Hematopoietic multipotent progenitor cell treated with erythropoietin and hydrocortisone succinate and interleukin-3 and kit ligand, for 15 days (in vitro differentiated cells): ENCODE measurements at regions not wholly inside any gene's neighbourhood (a gene's known extent, or its start where the extent isn't known, plus 50 kb on each side); places are given as distances from the start of the nearest gene placed in this dataset.
"Not testable (repeated sequence)": the region's sequence is repeated elsewhere in the genome, so short reads cannot be mapped to it uniquely, and the experiment has no call there.

Experiments used
- DNase-seq: peaks from one replicate; pipeline ENCODE4 v3.0.0-alpha.2; 2015; ENCODE audit warnings: low spot score

DNA sequence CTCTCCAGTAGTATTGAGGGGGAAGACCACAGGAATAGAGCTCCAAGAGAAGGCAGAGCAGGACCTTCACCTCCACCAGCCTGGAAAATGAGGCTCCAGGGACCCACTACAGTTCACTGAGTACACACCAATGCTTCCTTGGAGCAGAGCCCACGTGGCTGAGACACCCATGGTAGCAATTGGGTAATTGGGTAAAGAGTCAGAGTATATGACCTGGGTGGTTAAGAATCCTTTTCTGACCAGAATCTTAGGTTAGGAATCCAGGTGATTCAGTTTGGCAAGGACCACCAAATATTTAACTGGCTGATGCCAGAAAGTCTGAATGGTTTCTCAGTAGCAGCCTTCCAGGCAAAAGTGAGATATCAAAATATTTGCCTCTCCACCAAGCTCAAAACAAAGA is 107.7 kb downstream of the MDH1 start:
- DNase-seq, result no peak

DNA sequence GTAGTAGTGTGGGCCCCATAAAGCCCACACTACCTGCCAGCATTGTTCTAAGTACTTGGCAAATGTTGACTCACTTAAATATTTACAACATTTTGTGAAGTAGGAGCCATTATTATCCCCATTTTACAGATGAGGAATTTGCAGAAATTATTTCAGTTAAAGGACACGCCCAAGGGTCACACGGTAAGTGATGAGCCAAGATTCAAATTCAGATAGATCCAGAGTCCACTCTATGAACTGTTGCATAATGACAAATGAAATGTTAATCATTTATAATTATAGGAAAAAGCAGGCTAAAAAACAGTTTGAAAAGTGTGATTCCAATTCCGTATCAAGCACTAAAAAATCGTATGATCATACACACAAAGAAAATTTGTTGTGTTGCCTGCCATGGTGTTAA is 108.4 kb downstream of the MDH1 start:
- no peak for DNase-seq

DNA sequence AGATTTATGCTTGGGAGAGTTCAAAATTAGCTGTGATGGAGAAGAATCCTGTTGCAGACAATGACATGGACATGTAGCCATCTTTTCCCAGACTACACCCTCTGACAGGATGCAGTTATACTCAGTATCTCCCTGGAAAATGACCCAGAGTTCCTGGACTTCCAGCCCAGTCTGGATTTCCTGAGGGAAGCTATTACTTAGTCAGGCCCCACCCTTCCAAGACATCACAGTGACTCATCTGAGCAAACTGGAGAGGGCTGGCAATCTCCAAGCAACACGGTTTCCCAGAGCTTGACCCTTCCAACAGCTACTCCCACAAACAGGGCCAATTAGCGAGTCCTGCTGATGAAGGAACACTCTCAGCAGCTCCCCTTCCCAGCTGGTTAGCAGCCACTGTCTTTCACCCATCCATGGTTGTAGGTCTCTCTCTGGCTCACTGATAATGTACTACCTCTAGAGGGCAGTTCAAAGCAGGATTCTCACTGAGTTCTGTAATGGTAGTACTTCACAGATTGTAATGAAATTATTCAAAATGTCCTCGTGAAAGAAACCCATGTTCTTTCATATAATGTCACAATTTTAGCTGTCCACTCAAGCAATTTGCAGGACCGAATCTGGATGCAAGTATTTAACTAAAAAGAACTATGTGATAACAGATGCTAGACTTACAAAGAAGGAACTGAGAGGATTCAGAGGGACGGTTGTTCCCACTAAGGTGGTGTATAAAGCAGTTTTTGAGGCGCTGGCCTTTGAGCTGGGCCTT is 110.2 kb downstream of the MDH1 start:
- no peak for DNase-seq

DNA sequence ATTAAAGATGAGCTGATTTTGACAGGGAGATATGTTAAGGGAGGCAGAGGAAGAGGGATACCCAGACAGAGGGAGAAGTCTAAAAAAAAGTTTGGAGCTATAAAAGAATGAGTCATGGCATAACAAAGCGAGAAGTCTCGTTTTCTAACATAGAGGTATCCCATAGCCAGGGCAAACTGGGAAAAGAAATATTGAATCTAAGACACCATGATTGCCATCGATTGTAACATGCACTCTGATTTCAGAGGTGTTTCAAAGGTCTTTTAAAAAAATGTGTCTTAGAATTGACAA is 110.7 kb downstream of the MDH1 start:
- DNase-seq, result no peak

DNA sequence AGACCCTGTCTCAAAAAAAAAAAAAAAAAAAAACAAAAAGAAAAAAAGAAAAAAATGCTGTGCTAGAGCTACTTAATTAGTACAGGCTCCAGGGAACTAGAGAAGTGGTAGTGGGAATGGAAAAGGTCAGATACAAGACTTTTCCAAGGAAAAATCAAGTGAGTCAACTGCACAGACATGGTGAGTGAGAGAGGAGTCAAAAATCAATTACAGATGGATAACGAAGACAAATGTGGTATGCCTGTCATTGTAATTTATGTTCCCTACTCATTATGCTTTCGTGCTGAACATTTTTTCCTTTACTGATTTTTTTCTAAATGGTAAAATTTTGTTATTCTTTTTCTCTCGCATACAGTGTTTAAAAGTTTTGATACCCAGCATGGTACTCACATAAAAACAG is 111.5 kb downstream of the MDH1 start:
- no peak for DNase-seq

DNA sequence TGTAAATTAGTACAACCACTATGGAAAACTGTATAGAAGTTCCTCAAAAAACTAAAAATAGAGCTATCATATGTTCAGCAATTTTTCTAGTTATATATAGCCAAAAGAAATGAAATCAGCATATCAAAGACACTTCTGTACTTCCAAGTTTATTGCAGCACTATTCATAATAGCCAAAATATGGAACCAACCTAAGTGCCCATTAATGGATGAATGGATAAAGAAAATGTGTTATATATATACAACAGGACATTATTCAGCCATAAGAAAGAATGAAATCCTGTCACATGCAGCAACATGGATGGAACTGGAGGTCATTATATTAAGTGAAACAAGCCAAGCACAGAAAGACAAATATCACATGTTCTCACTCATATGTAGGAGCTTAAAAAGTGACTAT is 112.6 kb downstream of the MDH1 start:
- DNase-seq, result no peak

DNA sequence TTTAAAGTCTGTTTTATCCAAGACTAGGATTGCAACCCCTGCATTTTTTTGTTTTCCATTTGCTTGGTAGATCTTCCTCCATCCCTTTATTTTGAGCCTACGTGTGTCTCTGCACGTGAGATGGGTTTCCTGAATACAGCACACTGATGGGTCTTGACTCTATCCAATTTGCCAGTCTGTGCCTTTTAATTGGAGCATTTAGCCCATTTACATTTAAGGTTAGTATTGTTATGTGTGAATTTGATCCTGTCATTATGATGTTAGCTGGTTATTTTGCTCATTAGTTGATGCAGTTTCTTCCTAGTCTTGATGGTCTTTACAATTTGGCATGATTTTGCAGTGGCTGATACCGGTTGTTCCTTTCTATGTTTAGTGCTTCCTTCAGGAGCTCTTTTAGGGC is 117.3 kb downstream of the MDH1 start:
- DNase-seq, result not testable (repeated sequence)

DNA sequence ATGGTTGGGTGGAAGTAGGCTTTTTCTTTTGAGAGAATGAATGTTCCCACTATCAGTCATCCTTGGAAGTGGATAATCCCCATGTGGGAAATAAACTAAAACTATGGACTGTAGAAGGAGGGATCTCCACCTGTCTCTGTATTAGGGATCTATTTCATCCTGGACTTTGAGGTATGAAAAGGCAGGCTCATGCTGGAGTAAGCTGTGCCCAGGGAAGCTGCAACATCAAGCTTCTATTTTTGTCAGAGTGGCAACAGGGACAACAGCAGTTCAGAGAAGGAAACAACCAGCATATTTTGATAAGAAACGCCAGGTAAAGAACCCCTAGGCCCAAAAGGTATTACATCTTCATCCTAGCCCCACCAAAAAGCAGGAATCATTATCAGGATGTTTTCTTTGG is 122.0 kb downstream of the MDH1 start:
- no peak for DNase-seq

DNA sequence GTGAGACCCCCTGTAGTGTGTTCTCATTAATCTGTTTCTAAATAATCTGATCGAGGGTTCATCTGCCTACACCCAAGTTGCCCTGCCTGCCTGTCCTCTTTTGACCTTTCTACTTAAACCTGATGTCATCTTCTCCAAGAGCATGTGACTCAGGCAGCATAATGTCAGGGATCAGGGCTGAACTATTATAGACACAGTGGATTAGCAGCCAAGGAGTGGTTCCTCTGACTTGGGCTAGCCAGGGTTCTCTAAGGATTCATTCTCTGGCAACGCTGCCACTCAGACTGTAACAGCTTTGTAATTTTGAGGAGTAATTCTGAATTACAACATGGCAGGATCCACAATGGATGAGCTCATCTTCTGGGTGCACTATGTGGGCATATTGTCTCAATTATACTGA is 124.0 kb downstream of the MDH1 start:
- DNase-seq, result no peak

DNA sequence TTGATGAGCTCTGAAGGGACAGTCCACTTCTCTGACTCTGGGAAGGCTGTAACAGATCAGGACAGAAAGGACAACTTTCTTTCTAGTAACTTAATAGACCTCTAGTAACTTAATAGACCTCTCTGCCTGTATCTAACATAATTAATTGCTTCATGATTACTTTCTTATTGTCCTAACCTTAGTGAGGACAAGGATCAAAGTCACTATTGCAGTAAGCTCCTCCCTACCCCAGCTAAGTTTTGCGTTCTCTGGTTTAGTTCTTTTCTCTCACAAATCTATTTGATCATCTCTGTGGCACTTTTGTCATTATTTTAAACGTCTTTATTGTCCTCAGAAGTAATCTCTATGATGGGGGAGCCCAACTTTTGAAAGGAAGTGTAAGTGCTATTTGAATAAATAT is 125.5 kb upstream of the UGP2 start:
- no peak for DNase-seq

DNA sequence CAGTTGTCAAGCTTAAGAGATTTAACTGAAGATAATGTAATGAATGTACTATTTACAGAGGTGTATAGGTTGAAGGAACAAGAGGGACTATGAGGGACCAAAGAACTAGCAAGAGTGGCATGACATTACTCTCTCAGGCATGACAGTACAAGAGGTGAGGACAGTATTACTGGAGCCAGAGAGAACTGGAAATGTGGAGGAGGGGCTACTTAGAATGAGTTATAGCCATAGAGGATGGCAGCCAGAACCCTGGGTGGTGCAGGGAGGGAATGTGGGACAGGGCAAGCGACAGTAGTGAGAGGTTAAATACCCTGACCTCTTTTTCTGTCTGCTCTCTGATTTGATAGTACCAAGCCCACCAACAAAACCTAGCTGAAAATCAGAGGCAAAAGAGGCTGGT is 122.6 kb upstream of the UGP2 start:
- no peak for DNase-seq

DNA sequence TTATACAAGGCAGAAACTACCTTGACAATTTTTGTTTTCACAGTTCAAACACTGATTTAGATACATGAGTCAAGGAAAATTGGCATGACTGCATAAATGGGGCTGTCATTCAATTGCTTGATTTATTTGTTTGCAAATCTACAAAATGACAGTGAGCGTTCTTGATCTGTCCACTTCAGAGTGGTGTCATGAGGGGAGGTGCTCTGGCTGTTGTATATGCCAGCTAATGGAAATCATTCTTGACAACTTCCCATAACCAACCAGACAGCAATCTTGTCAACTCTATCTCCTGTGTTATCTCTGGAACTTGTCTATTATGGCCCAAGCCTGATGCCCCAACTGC is 120.6 kb upstream of the UGP2 start:
- DNase-seq, result no peak

DNA sequence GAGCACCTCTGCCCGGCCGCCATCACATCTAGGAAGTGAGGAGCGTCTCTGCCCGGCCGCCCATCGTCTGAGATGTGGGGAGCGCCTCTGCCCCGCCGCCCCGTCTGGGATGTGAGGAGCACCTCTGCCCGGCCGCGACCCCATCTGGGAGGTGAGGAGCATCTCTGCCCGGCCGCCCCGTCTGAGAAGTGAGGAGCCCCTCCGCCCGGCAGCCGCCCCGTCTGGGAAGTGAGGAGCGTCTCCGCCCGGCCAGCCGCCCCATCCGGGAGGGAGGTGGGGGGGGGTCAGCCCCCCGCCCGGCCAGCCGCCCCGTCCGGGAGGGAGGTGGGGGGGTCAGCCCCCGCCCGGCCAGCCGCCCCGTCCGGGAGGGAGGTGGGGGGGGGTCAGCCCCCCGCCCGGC is 119.4 kb upstream of the UGP2 start:
- DNase-seq, result not testable (repeated sequence)

DNA sequence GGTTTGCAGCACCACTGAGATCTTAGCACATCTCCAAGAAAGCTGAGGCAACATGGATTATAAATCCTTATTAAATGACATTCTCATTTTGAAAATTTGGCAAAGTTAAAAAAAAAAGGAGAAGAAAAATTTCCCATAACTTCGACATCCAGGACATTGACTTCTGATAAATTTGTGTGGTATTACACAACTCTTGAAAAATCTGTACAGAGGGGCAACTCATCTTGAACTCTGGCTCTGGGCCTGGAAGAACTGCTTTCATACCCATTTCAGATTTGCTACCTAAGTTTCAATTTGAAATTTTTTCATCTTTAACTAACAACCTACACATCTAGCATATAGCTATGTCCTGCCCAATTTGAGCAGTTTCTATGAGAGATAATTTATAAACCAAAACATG is 118.0 kb upstream of the UGP2 start:
- DNase-seq, result no peak

DNA sequence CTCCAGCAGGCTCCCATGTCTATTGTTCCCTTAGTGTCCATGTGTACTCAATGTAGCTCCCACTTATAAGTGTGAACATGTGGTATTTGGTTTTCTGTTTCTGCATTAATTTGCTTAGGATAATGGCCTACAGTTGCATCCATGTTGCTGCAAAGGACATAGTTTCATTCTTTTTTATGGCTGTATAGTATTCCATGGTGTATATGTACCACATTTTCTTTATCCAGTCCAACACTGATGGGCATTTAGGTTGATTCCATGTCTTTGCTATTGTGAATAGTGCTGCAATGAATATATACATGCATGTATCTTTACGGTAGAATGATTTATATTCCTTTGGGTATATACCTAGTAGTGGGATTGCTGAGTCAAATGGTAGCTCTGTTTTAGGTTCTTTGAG is 116.5 kb upstream of the UGP2 start:
- not testable (repeated sequence) for DNase-seq

DNA sequence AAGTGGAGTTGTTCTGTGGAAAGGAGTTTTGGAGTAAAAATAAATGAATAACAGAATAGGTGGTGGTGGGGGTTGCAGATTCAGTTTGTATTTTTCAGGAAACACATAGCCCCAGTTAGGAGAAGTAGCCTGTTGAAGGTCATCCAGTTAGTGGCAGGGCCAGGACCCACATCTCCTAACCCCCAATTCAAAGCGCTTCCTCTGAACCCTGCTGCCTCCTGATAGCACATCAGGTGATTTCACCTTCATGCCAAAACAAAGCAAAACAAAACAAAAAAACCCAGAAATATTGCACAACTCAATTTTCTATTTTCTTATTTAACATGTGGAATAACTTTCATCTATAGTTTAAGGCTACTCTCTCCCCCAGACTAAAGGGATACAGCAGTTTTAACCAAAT is 112.3 kb upstream of the UGP2 start:
- no peak for DNase-seq

DNA sequence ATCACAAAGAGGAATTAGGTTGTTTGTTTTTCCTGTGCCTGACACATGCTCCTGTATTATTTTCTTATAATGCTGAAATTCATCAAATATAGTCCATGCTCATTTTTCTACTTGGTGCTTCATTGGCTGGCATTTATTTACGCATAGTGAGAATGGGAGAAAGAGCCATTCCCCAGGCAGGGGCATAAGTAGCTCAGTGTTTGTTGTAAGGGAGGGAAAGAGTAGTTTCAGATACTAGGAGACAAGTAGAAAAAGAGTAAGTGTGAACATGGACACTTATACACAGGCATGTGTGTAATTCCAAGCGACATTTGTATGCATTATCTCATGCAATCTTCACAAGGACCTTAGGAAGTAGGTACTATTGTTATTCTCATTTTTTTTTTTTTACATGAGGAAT is 111.9 kb upstream of the UGP2 start:
- DNase-seq, result no peak

DNA sequence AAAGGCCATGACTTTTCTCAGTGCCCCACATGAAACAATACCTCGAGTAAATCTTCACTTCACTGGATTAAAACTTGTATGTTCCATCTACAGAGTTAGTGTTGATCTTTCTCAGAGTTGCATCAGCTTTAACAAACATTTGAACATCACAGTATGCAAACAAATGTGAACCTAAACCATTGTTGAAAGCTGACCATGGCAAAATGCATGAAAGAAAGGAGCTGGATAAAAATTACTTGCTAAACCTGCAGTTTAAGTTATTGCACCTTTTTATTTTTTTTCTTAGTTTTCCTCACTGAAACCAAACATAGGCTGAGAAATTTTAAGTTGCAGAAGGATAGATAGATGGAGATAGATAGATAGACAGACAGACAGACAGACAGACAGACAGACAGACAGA is 107.2 kb upstream of the UGP2 start:
- no peak for DNase-seq

DNA sequence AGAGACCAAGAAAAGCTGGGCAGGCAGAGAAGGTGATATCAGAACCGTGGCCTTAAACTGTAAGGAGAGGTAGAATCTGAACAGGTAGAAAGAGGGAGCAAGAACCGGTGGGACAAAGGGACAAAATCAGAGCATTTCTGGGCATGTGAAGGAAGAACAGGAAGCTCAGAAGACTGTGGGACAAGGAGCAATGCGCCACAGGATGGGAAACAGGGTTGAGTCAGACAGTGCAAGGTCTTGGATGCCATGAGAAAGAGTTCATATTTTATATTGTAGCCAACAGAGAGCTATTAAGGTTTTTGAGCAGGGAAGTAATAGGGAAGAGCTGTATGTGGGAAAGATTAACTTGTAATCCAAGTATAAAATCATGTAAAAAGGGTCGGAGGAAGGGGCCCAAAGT is 106.4 kb upstream of the UGP2 start:
- DNase-seq, result no peak

DNA sequence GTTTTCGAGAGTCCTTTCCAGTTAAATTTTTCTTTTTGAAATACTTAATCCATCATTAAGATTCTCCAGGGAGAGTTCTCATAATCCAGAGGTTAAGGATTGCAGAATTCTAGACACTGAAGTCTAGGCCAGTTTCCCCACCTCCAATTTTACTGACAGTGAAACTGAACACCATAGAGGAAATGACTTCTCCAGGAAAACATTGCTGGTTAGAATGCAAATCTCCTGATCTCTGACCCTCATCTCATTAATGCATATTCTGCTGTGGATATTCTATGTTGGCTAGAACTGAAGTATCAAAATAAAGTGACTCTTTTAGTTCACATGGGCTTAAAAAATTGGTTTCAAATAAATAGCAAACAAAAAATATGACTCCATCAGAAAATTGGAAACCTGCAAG is 105.8 kb upstream of the UGP2 start:
- no peak for DNase-seq

DNA sequence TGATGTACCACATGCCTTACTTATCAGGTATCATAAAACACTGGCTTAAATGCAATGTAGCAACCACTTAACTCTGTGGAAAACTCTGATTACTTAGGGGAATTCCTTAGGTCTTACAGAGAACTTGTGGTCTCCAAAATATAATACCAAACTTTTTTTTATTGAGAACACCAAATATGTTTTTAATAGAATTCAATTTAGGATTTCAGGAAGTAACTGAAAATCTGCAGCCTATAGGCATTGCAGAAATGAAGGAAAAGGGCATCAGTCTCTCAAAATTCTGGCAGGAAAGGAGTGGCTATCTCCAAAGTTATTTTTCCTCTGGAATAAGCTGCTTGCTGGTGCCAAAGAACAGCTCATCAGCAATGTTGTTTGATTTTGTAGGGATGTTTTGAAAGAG is 105.3 kb upstream of the UGP2 start:
- DNase-seq, result no peak

DNA sequence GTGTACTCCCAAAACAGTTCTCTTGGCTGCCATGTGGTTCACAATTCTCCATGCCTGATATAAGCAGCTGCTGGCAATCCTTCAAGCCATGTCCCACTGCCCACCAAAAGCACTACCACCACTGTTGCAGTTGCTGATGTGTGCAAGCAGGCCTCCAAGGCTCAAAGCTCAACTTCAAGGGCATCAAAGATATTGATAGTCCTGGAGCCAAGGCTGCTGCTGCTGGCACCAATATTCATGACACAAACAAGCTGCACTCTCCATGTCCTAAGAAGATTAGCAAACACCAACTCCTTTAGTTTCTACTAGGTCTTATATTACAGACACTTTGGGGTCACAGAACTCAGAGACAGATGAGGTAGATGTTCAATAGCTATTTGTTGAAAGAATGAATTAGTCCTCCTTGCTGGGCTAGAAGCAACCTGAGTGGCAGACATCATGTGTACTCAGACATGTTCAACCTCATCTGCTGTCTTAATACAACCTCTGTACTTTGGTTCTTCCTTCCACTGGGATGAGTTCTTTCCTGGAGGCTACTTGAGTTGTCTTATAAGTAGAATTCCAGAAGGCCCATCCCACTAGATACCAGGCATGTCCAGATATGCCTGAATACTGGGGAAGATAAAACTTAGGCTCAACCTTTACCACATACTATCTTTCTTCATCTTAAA is 104.5 kb upstream of the UGP2 start:
- DNase-seq, result no peak

DNA sequence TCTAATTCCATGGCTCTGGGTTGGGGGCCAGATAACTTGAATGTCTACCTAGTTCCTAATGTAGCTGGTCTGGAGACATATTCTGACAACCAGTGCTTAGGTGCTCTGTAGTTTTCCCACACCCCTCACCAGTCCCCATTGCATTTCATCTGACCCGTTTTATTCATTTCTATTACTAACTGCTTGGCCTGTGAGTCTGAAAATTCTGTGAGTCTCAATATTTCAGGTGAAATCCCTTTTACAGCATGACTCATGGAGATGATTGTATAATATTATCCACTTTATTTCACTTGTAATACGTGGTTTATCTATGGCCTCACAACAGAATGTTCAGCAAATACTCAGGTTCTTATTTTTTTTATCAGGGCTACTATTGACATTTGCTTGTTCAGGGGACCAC is 103.7 kb upstream of the UGP2 start:
- no peak for DNase-seq

DNA sequence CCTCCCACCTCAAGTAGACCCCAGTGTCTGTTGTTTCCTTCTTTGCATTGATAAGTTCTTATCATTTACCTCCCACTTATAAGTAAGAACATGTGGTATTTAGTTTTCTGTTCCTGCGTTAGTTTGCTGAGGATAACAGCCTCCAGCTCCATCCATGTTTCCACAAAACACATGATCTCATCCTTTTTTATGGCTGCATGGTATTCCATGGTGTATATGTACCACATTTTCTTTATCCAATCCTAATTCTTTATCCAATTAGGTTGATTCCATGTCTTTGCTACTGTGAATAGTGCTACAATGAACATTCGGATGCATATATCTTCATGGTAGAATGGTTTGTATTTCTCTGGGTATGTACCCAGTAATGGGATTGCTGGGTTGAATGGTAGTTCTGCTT is 102.5 kb upstream of the UGP2 start:
- not testable (repeated sequence) for DNase-seq

DNA sequence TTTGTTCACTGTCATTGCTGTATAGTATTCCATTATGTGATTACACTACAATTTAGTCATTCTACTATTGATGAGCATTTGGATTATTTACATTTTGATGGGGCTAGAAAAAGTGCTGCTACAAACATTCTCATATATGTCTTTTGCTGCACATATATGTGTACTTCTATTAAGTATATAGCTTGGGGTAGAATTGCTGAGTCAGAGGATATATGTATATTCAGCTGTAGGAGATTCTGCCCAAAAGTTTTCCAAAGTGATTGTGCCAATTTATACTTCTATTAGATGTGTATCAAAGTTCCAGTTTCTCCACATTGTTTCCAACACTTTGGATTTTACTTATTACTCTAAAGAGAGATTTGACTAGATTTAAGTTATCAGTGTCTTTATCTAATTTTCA is 101.7 kb upstream of the UGP2 start:
- no peak for DNase-seq
